ENCODE measurements at regions not wholly inside any gene's neighbourhood (a gene's known extent, or its start where the extent isn't known, plus 50 kb on each side); places are given as distances from the start of the nearest gene placed in this dataset.

DNA sequence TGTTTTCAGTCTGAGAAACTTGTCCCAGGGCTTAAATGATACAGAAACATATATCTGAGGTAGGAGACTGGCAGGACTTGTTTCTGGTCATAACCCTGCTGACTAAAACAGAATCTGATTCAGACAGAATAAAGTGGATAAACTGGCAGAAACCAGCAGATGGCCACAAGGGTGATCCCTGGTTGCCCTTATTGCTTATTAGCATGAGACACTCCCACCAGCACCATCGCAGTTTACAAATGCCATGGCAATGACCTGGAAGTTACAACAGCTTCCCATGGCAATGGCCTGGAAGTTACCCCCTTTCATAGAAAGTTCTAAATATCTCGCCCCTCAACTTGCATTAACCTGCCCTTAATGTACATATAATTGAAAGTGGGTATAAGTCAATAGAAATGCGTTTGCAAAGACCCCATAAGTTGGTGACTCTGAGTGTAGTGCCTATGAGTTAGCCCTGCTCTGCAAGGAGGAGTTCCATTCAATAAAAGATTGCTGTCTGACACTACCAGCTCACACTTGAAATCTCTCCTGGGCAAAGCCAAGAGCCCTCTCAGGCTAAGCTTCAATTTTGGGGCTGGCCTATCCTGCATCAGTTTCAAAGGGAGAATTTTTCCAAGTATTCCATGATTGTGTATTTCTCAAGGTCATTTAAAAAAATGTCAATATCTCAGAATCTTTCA is 52.9 kb upstream of the PAGE5 start:
- no peak overlapping the region for H3K4me3 ChIP-seq (ENCODE audit: low read depth, low read length)
- H3K36me3 ChIP-seq (ENCODE audit: insufficient read depth, low read length) = no peaks in the 10 kb centered on the region
- H3K27me3 ChIP-seq (ENCODE audit: insufficient read depth, low read length) = no peaks in the 10 kb centered on the region
- H3K79me2 ChIP-seq (ENCODE audit: control insufficient read depth, insufficient read depth, low read length, unreplicated experiment) = no peaks in the 10 kb centered on the region
- H2AFZ ChIP-seq (ENCODE audit: low read length, unreplicated experiment) = no peak overlapping the region
- H3K27ac ChIP-seq (ENCODE audit: low read depth, low read length) = no peak overlapping the region
- no peaks in the 10 kb centered on the region for H3K4me1 ChIP-seq (ENCODE audit: control insufficient read depth, insufficient read depth, low read length, unreplicated experiment)

GRCh38 chrX:55167901-55168300 is 52.2 kb upstream of the PAGE5 start:
- H3K79me2 ChIP-seq (ENCODE audit: control insufficient read depth, insufficient read depth, low read length, unreplicated experiment) = no peaks in the 10 kb centered on the region
- no peaks in the 10 kb centered on the region for H3K36me3 ChIP-seq (ENCODE audit: insufficient read depth, low read length)
- no peaks in the 10 kb centered on the region for H3K4me1 ChIP-seq (ENCODE audit: control insufficient read depth, insufficient read depth, low read length, unreplicated experiment)
- H2AFZ ChIP-seq (ENCODE audit: low read length, unreplicated experiment) = no peak overlapping the region
- no peaks in the 10 kb centered on the region for H3K27me3 ChIP-seq (ENCODE audit: insufficient read depth, low read length)
- no peak overlapping the region for H3K27ac ChIP-seq (ENCODE audit: low read depth, low read length)
- H3K4me3 ChIP-seq (ENCODE audit: low read depth, low read length) = no peak overlapping the region

GRCh38 chrX:55169782-55170181 is 50.4 kb upstream of the PAGE5 start:
- H3K27me3 ChIP-seq (ENCODE audit: insufficient read depth, low read length) = no peaks in the 10 kb centered on the region
- no peaks in the 10 kb centered on the region for H3K36me3 ChIP-seq (ENCODE audit: insufficient read depth, low read length)
- no peaks in the 10 kb centered on the region for H3K79me2 ChIP-seq (ENCODE audit: control insufficient read depth, insufficient read depth, low read length, unreplicated experiment)
- no peak overlapping the region for H3K4me3 ChIP-seq (ENCODE audit: low read depth, low read length)
- H2AFZ ChIP-seq (ENCODE audit: low read length, unreplicated experiment) = no peak overlapping the region
- H3K4me1 ChIP-seq (ENCODE audit: control insufficient read depth, insufficient read depth, low read length, unreplicated experiment) = no peaks in the 10 kb centered on the region
- H3K27ac ChIP-seq (ENCODE audit: low read depth, low read length) = no peak overlapping the region

Data from ACC112 (cell line).